ENCODE measurements at regions not wholly inside any gene's neighbourhood (a gene's known extent, or its start where the extent isn't known, plus 50 kb on each side); places are given as distances from the start of the nearest gene placed in this dataset.

- H3K9me3 Mint-ChIP-seq = peaks cover 4% of the 10 kb centered on the region
- ChIA-PET POLR2A (interaction anchor here (0.7 kb wide), 1 partner anchor 306 kb away, joined by 3 read pairs; no protein-coding TSS in a partner anchor), CTCF (interaction anchor here (0.7 kb wide), 1 partner anchor 579 kb away, joined by 8 read pairs; no protein-coding TSS in a partner anchor)
- DNase-seq (ENCODE audit: low spot score) (no peak), ATAC-seq (no peak)
- H3K4me3 Mint-ChIP-seq = no peak overlapping the region
- H3K4me1 Mint-ChIP-seq = no peaks in the 10 kb centered on the region
- TF ChIP-seq TCF7 (CRISPR knock-in tag; IDR thresholded peaks at IDR 0.05; ENCODE audit: low read depth) (no peak), GABPB1 (CRISPR knock-in tag; IDR thresholded peaks at IDR 0.05) (no peak), RELA (CRISPR knock-in tag; IDR thresholded peaks at IDR 0.05; ENCODE audit: borderline replicate concordance) (no peak), PRRX2 (CRISPR knock-in tag; IDR thresholded peaks at IDR 0.05) (no peak), TEAD4 (CRISPR knock-in tag; IDR thresholded peaks at IDR 0.05) (no peak), ZSCAN18 (CRISPR knock-in tag; IDR thresholded peaks at IDR 0.05) (no peak), CREB1 (CRISPR knock-in tag; IDR thresholded peaks at IDR 0.05) (no peak), ARID4B (CRISPR knock-in tag; IDR thresholded peaks at IDR 0.05; ENCODE audit: borderline replicate concordance) (no peak), OVOL2 (CRISPR knock-in tag; IDR thresholded peaks at IDR 0.05; ENCODE audit: borderline replicate concordance) (no peak), KAT7 (CRISPR knock-in tag; IDR thresholded peaks at IDR 0.05; ENCODE audit: borderline replicate concordance) (no peak), E2F4 (CRISPR knock-in tag; IDR thresholded peaks at IDR 0.05; ENCODE audit: borderline replicate concordance, low read depth) (no peak), FOXK1 (CRISPR knock-in tag; IDR thresholded peaks at IDR 0.05) (no peak), EMX1 (CRISPR knock-in tag; IDR thresholded peaks at IDR 0.05) (no peak), STAT6 (CRISPR knock-in tag; conservative IDR thresholded peaks at IDR 0.05; ENCODE audit: low read depth) (no peak), ZNF416 (CRISPR knock-in tag; IDR thresholded peaks at IDR 0.05) (no peak), ATF6 (CRISPR knock-in tag; IDR thresholded peaks at IDR 0.05) (no peak)
- H3K27me3 Mint-ChIP-seq (ENCODE audit: low read depth) = no peaks in the 10 kb centered on the region
- H3K36me3 Mint-ChIP-seq = no peaks in the 10 kb centered on the region
- H3K27ac Mint-ChIP-seq = no peak overlapping the region
These were observed 113.3 kb upstream of the CAND1 start for GRCh38 chr12:67155863-67156262.
